Adipocyte (in vitro differentiated cells): ENCODE measurements at regions not wholly inside any gene's neighbourhood (a gene's known extent, or its start where the extent isn't known, plus 50 kb on each side); places are given as distances from the start of the nearest gene placed in this dataset.

Source experiments
- DNase-seq: peaks from one replicate; pipeline ENCODE4 v3.0.0-alpha.2; 2015; ENCODE audit warnings: low read depth
- H3K27me3 ChIP-seq: replicated peaks from 2 replicates; pipeline ENCODE4 v1.7.0; 2013; ENCODE audit warnings: mild to moderate bottlenecking, low read length, moderate library complexity; ENCODE audit not compliant: control insufficient read depth, insufficient read depth
- H3K36me3 ChIP-seq: 2 replicates; pipeline ENCODE4 v1.7.0; 2013; ENCODE audit warnings: low read length, mild to moderate bottlenecking, moderate library complexity; ENCODE audit not compliant: control insufficient read depth, insufficient read depth, severe bottlenecking
- H3K4me1 ChIP-seq: 2 replicates; pipeline ENCODE4 v1.7.0; 2013; ENCODE audit warnings: mild to moderate bottlenecking, low read length, moderate library complexity; ENCODE audit not compliant: control insufficient read depth, insufficient read depth
- H3K4me3 ChIP-seq: 2 replicates; pipeline ENCODE4 v1.7.0; 2013; ENCODE audit warnings: mild to moderate bottlenecking, low read length, moderate library complexity
- H3K9ac ChIP-seq: 2 replicates; pipeline ENCODE4 v1.7.0; 2013; ENCODE audit warnings: mild to moderate bottlenecking, low read length, moderate library complexity
- H3K9me3 ChIP-seq: 2 replicates; pipeline ENCODE4 v1.7.0; 2013; ENCODE audit warnings: mild to moderate bottlenecking, low read length, moderate library complexity; ENCODE audit not compliant: control insufficient read depth

DNA sequence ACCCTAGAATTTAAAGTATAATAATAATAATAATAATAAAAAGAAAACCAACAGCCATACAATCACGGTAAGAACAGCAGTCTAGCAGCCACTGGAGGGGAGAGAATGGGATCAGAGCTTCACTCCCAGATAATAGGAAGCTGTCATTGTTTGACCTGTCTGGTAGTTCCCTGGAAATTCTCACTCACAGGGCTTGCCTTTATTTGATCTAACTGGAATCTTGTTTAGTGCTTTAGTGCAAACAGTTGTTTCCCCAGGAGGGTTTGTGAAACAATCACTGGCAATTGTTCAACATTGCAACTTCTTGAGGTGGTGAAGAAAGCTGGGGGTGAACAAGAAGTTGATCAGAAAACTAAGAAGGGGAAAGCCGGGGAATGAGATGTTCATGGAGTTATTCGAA is 68.7 kb upstream of the PTCSC3 start:
- DNase-seq: no peak
- Histone ChIP-seq H3K9me3 (no peaks in the 10 kb centered on the region), H3K27me3 (peaks cover 3% of the 10 kb centered on the region), H3K9ac (no peak overlapping the region), H3K4me3 (no peak overlapping the region), H3K36me3 (no peaks in the 10 kb centered on the region), H3K4me1 (no peaks in the 10 kb centered on the region)

DNA sequence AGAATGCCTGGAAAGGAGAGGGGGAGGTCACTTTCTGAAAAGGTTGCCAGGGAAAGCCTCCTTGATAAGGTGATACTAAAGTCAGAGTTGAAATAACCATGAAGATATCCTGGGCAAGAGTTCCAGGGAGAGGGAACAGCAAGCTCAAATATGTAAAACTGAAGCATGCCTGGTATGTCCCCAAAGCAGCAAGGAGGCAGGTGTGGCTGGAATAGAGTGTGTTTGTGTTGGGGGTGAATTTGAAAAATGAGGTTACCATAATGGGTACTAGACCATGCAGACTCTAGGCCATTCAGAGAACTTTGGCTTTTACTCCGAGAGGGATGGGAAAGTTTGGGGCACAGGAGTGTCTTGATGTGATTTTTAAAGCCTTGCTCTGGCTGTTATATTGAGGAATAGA is 66.7 kb upstream of the PTCSC3 start:
- Histone ChIP-seq H3K4me1 (peaks cover 5% of the 10 kb centered on the region), H3K9ac (no peak overlapping the region), H3K36me3 (no peaks in the 10 kb centered on the region), H3K27me3 (peaks cover 3% of the 10 kb centered on the region), H3K4me3 (no peak overlapping the region), H3K9me3 (no peaks in the 10 kb centered on the region)
- no peak for DNase-seq

DNA sequence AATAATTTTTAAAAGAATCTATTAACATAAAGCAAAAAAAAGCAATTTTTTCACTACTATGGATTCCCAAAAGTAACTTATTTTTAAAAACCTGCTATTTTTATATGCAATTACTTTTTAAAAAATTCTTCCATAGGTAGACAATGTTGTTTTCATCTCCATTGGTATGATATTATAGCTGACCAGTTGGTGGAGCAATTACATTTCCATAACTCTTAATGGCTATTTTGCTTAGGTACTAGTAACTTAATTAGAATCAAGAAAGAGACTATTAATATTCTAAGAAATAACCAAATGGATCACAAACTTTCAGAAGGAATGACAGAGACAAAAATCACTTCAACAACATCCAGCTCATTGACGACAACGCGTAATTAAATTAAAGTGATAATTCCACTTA is 64.7 kb upstream of the PTCSC3 start:
- Histone ChIP-seq H3K9ac (no peak overlapping the region), H3K36me3 (no peaks in the 10 kb centered on the region), H3K9me3 (no peaks in the 10 kb centered on the region), H3K27me3 (peaks cover 3% of the 10 kb centered on the region), H3K4me3 (no peak overlapping the region), H3K4me1 (peaks cover 5% of the 10 kb centered on the region)
- DNase-seq: peak; percentile 15

DNA sequence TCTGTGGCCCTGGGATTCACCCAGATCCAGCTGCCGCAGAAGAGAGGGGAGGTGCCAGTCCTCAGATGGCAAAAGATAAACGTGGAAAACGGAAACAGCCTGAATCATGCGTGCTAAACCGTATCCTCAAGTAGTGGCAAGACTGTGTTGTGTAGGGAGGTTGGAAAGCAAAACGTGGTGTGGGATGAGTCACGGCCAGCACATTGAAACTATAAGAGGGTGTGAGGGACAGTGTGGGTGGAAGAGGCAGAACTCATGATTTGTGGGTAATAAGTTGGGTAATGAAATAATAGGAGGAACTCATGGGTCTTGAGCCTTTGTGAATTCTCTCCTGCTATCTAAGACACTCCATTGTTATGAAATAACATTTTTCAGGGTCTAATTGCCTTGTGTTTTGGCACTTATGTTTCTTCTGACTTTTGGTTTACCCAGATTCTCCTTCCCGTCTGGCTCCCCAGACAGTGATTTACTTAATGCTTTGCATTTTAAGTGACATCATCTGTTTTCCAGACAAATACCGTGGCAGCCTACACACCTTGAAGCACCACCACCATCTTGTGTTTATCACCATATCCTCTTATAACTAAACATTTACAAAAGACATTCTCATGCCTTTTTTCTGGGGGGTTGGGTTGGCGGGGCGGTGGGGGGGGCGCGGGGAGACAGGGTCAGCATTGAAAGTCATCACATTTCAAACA is 62.3 kb upstream of the PTCSC3 start:
- H3K9me3 ChIP-seq: no peaks in the 10 kb centered on the region
- no peak for DNase-seq

DNA sequence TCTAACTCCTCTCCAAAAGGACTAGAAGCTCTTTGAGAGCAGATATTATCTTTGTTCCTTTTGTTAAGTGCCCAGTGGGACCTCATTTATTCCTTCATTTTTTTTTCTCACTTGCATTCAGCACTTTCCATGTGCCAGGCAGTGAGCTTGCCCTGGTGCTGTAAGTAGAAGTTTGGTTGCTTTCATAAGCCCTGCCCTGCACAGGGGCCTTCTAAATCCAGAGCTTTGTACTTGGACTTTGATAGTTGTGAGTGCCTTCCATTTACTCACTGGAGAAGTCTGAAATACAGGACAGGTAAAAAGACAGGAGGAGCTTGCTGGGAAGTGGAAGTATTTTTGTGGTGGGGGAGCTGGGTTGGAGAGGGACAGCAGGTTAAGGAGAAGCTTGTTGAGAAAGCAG is 56.7 kb upstream of the PTCSC3 start:
- Histone ChIP-seq H3K9me3 (no peaks in the 10 kb centered on the region), H3K9ac (no peak overlapping the region), H3K27me3 (peaks cover 11% of the 10 kb centered on the region), H3K4me1 (peaks cover under 1% of the 10 kb centered on the region), H3K36me3 (no peaks in the 10 kb centered on the region), H3K4me3 (no peak overlapping the region)
- DNase-seq: no peak

More for the DNA sequence above, 62.3 kb upstream of the PTCSC3 start:
- H3K27me3 ChIP-seq: peaks cover 11% of the 10 kb centered on the region
- H3K36me3 ChIP-seq: no peaks in the 10 kb centered on the region
- H3K4me3 ChIP-seq: no peak overlapping the region
- peaks cover 5% of the 10 kb centered on the region for H3K4me1 ChIP-seq
- H3K9ac ChIP-seq: no peak overlapping the region

DNA sequence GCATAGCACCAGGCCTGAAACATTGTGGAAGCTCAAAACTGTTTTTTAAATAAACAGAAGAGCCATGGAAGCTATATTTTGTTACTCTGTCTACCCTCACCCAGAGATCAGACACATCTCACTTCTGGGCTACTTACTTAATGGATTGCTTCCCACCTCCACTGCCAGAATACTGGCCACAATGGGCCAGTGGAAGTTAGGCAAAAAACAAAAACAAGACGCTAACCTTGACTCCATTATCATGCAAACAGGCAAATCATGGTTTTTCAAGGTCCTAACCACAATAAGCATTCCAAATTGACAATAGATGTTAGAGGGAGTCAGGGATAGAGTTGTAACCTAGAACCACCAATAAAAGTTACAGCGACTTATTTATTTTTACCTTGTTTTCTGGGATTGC is 52.7 kb upstream of the PTCSC3 start:
- Histone ChIP-seq H3K9ac (no peak overlapping the region), H3K4me3 (no peak overlapping the region), H3K9me3 (no peaks in the 10 kb centered on the region), H3K4me1 (no peaks in the 10 kb centered on the region), H3K27me3 (peaks cover 8% of the 10 kb centered on the region), H3K36me3 (no peaks in the 10 kb centered on the region)
- DNase-seq: no peak

DNA sequence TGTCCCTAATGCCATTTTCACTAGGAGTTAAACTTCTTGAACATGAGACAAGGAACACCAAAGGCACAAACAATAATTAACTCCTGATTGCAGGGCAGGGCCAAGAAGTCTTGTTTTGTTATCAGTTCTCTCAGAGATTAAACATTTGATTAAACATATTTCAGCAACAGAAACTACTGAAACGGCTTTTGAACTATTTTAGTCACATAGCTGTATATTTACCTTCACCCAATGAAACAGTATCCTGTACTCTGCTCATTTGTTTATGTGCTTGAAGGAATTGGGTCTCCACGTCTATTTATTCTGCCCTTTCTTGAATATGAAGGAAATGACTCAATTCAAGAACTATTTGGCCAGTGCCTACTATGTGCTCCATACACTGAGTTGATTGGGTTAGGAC is 51.3 kb upstream of the PTCSC3 start:
- H3K9ac ChIP-seq: no peak overlapping the region
- H3K27me3 ChIP-seq: no peaks in the 10 kb centered on the region

DNA sequence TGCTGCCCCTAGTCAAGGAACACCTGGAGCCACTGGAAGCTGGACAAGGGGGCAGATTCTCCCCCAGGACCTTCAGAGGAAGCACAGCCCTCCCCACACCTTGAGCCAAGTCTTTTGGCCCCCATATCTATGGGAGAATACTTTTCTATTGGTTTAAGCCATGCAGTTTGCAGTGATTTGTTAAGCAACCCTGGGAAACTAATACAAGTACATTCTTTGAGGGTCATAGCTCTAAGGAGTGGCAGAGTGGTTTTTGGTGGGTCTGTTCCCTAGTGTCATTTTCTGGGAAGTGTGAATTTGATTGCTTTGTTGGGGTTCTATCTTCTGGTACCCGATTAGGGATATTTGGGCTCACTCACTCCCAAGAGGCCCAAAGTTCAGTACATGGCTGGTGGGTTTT is 50.8 kb upstream of the PTCSC3 start:
- peaks cover 10% of the 10 kb centered on the region for H3K4me1 ChIP-seq
- no peaks in the 10 kb centered on the region for H3K36me3 ChIP-seq
- no peaks in the 10 kb centered on the region for H3K27me3 ChIP-seq
- no peak for DNase-seq
- no peaks in the 10 kb centered on the region for H3K9me3 ChIP-seq
- H3K4me3 ChIP-seq: no peak overlapping the region
- no peak overlapping the region for H3K9ac ChIP-seq

More for the DNA sequence above, 51.3 kb upstream of the PTCSC3 start:
- DNase-seq: no peak
- no peaks in the 10 kb centered on the region for H3K36me3 ChIP-seq
- H3K9me3 ChIP-seq: no peaks in the 10 kb centered on the region
- peaks cover 10% of the 10 kb centered on the region for H3K4me1 ChIP-seq
- H3K4me3 ChIP-seq: no peak overlapping the region
